Colonic mucosa (tissue), 4 donors: ENCODE measurements at regions not wholly inside any gene's neighbourhood (a gene's known extent, or its start where the extent isn't known, plus 50 kb on each side); places are given as distances from the start of the nearest gene placed in this dataset.

Experiments used
- DNase-seq: peaks from one replicate; pipeline ENCODE4 v3.0.0-alpha.2; 2020
- H3K27ac ChIP-seq: fragments of 200-600 bp; one replicate; pipeline ENCODE4 v1.8.0; 2021
- H3K27me3 ChIP-seq: fragments of 200-600 bp; one replicate; pipeline ENCODE4 v1.8.0; 2021
- H3K36me3 ChIP-seq: fragments of 200-600 bp; one replicate; pipeline ENCODE4 v1.8.0; 2021
- H3K4me1 ChIP-seq: fragments of 200-600 bp; one replicate; pipeline ENCODE4 v1.8.0; 2021; ENCODE audit warnings: mild to moderate bottlenecking
- H3K4me3 ChIP-seq: fragments of 200-600 bp; one replicate; pipeline ENCODE4 v1.8.0; 2021
- H3K9ac ChIP-seq, 2 donors: one replicate each; pipeline ENCODE4 v1.7.0; 2013; ENCODE audit warnings: control low read depth in 2 of 2, low read depth in 2 of 2, low read length in 2 of 2
- H3K9me3 ChIP-seq: fragments of 200-600 bp; one replicate; pipeline ENCODE4 v1.8.0; 2021
- CTCF ChIP-seq: fragments of 200-600 bp; IDR thresholded peaks from one replicate; pipeline ENCODE4 v1.8.0; 2022; ENCODE audit warnings: antibody characterized with exemption, mild to moderate bottlenecking
- intact Hi-C: fragments of 100-400 bp; cut with DNase I; formaldehyde crosslinking; loops from one replicate; pipeline ENCODE4 v1.14.1; 2022
- donor health status: healthy.
- donor health status: DM: no; HTN: no; CAD: no.
- donor health status: DM: no; HTN: no; CAD: no.

- intact Hi-C loops, result no loop called here
- H3K9me3 ChIP-seq, result no peaks in the 10 kb centered on the region
- no peaks in the 10 kb centered on the region for H3K36me3 ChIP-seq
- no peak overlapping the region for H3K4me3 ChIP-seq
- no peak for TF ChIP-seq CTCF
- no peak overlapping the region for H3K9ac ChIP-seq
- no peak overlapping the region for H3K27ac ChIP-seq
- DNase-seq, result no peak
- H3K27me3 ChIP-seq, result no peaks in the 10 kb centered on the region
- H3K4me1 ChIP-seq, result no peaks in the 10 kb centered on the region
Observed at GRCh38 chr5:167984951-167985350, 306.5 kb upstream of the WWC1 start.

- no peak overlapping the region for H3K27ac ChIP-seq
- no peak for TF ChIP-seq CTCF
- no peaks in the 10 kb centered on the region for H3K36me3 ChIP-seq
- intact Hi-C loops, result no loop called here
- no peak overlapping the region for H3K9ac ChIP-seq
- no peak for DNase-seq
- H3K9me3 ChIP-seq, result no peaks in the 10 kb centered on the region
- no peaks in the 10 kb centered on the region for H3K4me1 ChIP-seq
- H3K4me3 ChIP-seq, result no peak overlapping the region
- no peaks in the 10 kb centered on the region for H3K27me3 ChIP-seq
Observed at GRCh38 chr5:167985373-167985772, 306.1 kb upstream of the WWC1 start.

- no peaks in the 10 kb centered on the region for H3K4me1 ChIP-seq
- H3K27ac ChIP-seq, result no peak overlapping the region
- no peak overlapping the region for H3K9ac ChIP-seq
- no peak for TF ChIP-seq CTCF
- no peaks in the 10 kb centered on the region for H3K27me3 ChIP-seq
- no peak overlapping the region for H3K4me3 ChIP-seq
- DNase-seq, result no peak
- no peaks in the 10 kb centered on the region for H3K36me3 ChIP-seq
- no peaks in the 10 kb centered on the region for H3K9me3 ChIP-seq
- intact Hi-C loops, result no loop called here
Observed at GRCh38 chr5:167987490-167988280, 303.8 kb upstream of the WWC1 start.

GRCh38 chr5:167992868-167993267 lies 298.6 kb upstream of the WWC1 start:
- no peak for DNase-seq
- Histone ChIP-seq H3K9ac (no peak overlapping the region), H3K27me3 (no peaks in the 10 kb centered on the region), H3K9me3 (no peaks in the 10 kb centered on the region), H3K27ac (no peak overlapping the region), H3K4me1 (no peaks in the 10 kb centered on the region), H3K36me3 (no peaks in the 10 kb centered on the region), H3K4me3 (no peak overlapping the region)
- no peak for TF ChIP-seq CTCF
- intact Hi-C loops, result no loop called here

GRCh38 chr5:167993771-167994170 lies 297.7 kb upstream of the WWC1 start:
- intact Hi-C loops, result no loop called here
- DNase-seq, result no peak
- Histone ChIP-seq H3K4me1 (no peaks in the 10 kb centered on the region), H3K27ac (no peak overlapping the region), H3K9ac (no peak overlapping the region), H3K36me3 (no peaks in the 10 kb centered on the region), H3K9me3 (no peaks in the 10 kb centered on the region), H3K27me3 (no peaks in the 10 kb centered on the region), H3K4me3 (no peak overlapping the region)
- no peak for TF ChIP-seq CTCF
